Stimulated activated CD4-positive, alpha-beta T cell treated with anti-CD3 and anti-CD28 coated beads, Interleukin-4, amount 100 ng/mL, for 24 hours (primary cell): ENCODE measurements at regions not wholly inside any gene's neighbourhood (a gene's known extent, or its start where the extent isn't known, plus 50 kb on each side); places are given as distances from the start of the nearest gene placed in this dataset.
"Not testable (repeated sequence)": the region's sequence is repeated elsewhere in the genome, so short reads cannot be mapped to it uniquely, and the experiment has no call there.

Experiments
- DNase-seq: peaks from one replicate; pipeline ENCODE4 v3.0.0-alpha.2; 2020

- DNase-seq = no peak
These were observed 169.9 kb downstream of the CPE start for GRCh38 chr4:165548702-165549101.

GRCh38 chr4:165553221-165553810 lies 174.5 kb downstream of the CPE start:
- DNase-seq = no peak

- no peak for DNase-seq
These were observed 176.5 kb downstream of the CPE start for GRCh38 chr4:165555302-165555701.

- no peak for DNase-seq
These were observed 177.6 kb downstream of the CPE start for GRCh38 chr4:165556383-165556782.

GRCh38 chr4:165560941-165561340 lies 182.1 kb downstream of the CPE start:
- no peak for DNase-seq

- DNase-seq = no peak
These were observed 185.0 kb downstream of the CPE start for GRCh38 chr4:165563851-165564250.

- DNase-seq = no peak
These were observed 190.2 kb downstream of the CPE start for GRCh38 chr4:165569031-165569430.

- DNase-seq = not testable (repeated sequence)
These were observed 192.7 kb downstream of the CPE start for GRCh38 chr4:165571476-165571875.

- no peak for DNase-seq
These were observed 201.6 kb downstream of the CPE start for GRCh38 chr4:165580351-165580905.

GRCh38 chr4:165583341-165583740 lies 204.5 kb downstream of the CPE start:
- no peak for DNase-seq

GRCh38 chr4:165584916-165585315 lies 206.1 kb downstream of the CPE start:
- no peak for DNase-seq

- DNase-seq = no peak
These were observed 209.9 kb downstream of the CPE start for GRCh38 chr4:165588534-165589315.

GRCh38 chr4:165592386-165592785 lies 213.6 kb downstream of the CPE start:
- no peak for DNase-seq

- no peak for DNase-seq
These were observed 219.0 kb downstream of the CPE start for GRCh38 chr4:165597581-165598480.

- DNase-seq = no peak
These were observed 222.3 kb downstream of the CPE start for GRCh38 chr4:165600959-165601683.

GRCh38 chr4:165602621-165603020 lies 223.8 kb downstream of the CPE start:
- no peak for DNase-seq

GRCh38 chr4:165604181-165604580 lies 225.4 kb downstream of the CPE start:
- DNase-seq = no peak

- DNase-seq = no peak
These were observed 227.0 kb downstream of the CPE start for GRCh38 chr4:165605811-165606210.

GRCh38 chr4:165606465-165607205 lies 227.8 kb downstream of the CPE start:
- no peak for DNase-seq

- DNase-seq = no peak
These were observed 230.8 kb downstream of the CPE start for GRCh38 chr4:165609653-165610052.

GRCh38 chr4:165610679-165611437 lies 232.1 kb downstream of the CPE start:
- DNase-seq = no peak
